ENCODE measurements at regions not wholly inside any gene's neighbourhood (a gene's known extent, or its start where the extent isn't known, plus 50 kb on each side); places are given as distances from the start of the nearest gene placed in this dataset.
"Not testable (repeated sequence)": the region's sequence is repeated elsewhere in the genome, so short reads cannot be mapped to it uniquely, and the experiment has no call there.

- TF ChIP-seq CTCF, POLR2AphosphoS5, POLR2A (IDR thresholded peaks at IDR 0.05): not testable (repeated sequence)
Measured at GRCh38 chr16:21363550-21364223, 85.6 kb upstream of the CRYM start.
